T47D (cell line): ENCODE measurements at regions not wholly inside any gene's neighbourhood (a gene's known extent, or its start where the extent isn't known, plus 50 kb on each side); places are given as distances from the start of the nearest gene placed in this dataset.
A peak's percentile ranks its signal among the peaks of the same experiment; 100 is the strongest.
"Not testable (repeated sequence)": the region's sequence is repeated elsewhere in the genome, so short reads cannot be mapped to it uniquely, and the experiment has no call there.

Experiments used
- DNase-seq, 2 experiments: peaks; one replicate each; pipeline versions ENCODE4 v3.0.0 to v3.0.0-alpha.2; 2011 to 2012; ENCODE audit warnings: low read depth in 1 of 2, low spot score in 1 of 2
- JUND ChIP-seq: IDR thresholded peaks from 2 replicates; pipeline ENCODE4 v1.6.1; 2012; ENCODE audit warnings: low read depth
- in situ Hi-C: cut with HindIII; loops from 2 replicates; pipeline ENCODE4 v1.10.0; 2016; ENCODE audit warnings: low sequenced_read_pairs, low pct_unique_long_range_greater_than_20kb

DNA sequence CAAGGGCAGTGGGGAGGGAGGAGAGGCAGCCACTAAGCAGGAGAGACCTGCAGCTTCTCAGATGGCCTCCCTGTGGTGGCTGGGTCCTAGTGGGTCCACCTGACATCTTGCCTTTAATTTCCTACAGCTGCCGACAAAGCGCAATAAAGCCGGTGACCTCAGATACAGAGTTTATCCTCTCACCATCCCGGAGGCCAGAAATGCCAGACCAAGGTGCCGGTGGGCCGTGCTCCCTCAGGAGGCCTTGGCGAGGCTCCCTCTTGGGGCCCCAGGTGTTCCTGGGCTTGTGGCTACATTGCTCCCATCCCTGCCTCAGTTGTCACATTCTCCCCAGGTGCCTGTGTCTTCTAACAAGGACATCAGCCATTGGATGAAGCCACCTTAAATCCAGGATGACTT lies 103.0 kb downstream of the ADRA2C start:
- in situ Hi-C loops, result no loop called here
- no peak for DNase-seq
- TF ChIP-seq JUND, result no peak

DNA sequence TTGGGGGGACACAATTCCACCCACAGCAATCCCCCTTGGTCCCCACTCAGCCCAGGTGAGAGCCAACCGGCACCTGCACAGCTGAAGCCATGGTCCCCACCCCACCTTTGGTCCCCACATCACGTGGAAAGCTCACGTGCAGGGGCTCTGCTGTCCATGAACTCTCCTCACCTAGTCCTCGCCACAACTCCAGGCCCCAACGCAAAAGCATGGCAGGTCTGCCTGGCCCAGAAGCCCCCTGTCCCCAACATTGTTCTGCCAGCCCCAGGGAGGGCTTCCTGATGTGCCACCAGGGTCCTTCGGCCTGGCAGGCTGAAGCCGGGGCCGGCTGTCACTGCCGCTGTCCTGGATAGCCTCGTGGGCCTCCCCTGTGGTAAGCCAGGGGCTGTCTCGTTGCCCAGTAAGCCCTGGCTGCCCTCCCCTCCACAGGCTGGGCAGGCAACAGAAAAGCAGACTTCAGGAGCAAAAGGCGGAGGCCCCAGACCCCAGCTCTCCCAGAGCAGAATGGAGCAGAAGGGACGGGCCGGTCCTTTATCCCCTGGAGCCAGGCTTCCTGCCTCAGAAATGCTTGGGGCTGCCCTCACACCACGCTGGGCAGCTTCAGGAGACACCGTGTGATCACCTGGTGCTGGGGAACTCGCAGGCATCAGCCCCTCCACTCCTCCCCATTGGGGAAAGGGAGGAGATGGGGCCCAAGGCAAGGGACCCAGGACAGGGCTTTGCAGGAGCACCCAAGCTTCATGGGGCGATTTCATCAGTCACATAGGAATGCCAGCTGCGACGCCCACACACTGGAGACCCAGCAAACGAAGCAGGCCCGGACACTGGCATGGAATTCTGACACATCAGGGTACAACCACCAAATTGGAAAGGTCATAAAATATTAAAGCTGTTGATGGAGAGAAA lies 103.7 kb downstream of the ADRA2C start:
- DNase-seq, result no peak
- no peak for TF ChIP-seq JUND
- in situ Hi-C loops, result no loop called here

DNA sequence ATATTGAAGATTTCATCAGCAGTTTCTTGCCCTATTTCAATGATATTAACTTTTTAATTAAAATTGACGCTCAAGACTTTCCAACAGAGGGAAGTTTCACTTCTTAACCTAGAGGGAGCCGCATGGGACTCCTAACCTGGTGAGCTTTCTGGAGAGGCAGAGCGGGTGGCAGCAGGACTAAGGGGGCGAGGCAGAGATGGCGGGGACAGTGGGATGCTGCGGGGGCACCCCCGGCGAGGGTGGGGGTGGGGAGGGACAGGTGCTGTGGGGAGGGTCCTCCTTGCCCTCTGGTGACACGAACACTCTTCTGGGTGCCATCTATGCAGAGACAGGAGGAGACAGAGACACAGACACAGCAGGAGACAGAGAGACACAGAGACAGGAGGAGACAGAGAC lies 104.4 kb downstream of the ADRA2C start:
- no peak for DNase-seq
- in situ Hi-C loops, result no loop called here
- TF ChIP-seq JUND, result no peak

DNA sequence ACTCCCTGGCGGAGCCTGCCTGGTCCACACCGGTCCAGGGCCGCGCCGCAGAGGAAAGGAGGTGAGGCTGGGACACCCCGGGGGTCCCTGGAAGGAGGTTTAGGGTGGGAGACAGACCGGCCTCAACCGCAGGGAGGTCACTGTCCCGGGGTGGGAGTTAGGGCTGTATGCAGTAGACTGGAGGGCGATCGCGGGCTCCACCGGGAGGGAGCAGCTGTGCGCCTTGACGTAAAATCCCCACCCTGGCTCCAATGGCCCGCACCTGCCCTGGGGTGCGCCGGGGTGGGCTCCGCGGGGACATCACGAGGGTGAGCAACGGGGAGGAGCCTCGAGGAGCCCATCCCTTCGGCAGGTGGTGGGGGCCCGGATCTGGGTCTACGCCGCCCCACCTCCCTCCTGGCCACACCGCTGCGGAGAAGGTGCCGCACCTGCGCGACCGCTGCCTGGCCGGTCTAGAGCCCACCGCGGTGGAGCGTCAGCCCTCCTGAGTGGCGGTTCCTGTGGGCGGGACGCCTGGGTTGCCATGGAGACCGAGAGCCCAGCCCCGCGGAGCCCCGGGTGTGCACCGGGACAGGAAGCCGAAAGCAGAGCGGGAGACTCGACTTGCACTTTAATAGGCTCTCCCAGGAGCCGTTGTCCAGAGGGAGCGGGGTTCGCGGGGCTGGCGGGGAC lies 105.1 kb downstream of the ADRA2C start:
- no peak for TF ChIP-seq JUND
- in situ Hi-C loops, result no loop called here
- no peak for DNase-seq

DNA sequence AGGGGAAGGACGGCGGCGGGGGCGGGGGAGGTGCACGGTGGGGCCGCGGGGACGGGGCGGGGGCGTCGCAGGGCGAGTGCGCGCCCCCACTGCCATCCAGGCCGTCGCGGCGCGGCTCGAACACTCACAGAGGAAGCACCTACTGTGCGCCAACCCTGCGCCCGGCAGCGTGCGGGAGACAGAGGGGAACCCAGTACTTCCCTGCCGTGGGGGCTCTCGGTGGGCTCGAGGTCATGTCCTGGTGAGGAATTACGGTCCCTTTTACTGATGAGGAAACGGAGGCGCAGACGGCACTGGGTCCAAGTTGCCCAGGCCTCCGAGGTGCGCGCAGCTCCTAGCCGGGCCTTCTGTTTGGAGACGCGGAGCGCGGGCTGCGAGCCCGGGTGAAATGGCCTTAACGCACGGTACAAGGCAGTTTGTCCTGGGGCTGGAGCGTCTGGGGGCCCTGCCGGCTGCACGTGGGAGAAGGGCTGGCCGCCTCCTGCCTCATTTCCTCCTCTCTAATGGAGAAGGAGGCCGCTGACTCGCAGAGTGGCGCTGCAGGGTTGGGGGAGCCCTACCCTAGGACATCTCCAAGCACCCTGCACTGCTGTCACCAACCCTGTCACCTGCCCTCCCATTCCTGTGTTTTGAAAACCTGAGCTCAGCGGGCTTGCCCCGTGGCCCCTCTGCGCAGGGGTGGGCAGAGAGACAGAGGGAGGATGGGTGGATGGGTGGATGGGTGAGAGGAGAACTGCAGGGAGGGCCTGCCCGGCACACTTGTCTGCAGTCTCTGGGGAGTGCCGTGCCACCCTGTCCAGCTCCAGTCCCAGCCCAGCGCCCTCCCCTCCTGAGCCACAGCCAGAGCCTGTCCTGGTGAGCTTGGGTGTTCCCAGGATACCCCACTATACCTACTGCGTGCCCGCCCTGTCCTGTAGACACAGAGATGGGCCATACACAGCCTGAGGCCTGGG lies 106.0 kb downstream of the ADRA2C start:
- in situ Hi-C loops, result no loop called here
- DNase-seq, result no peak
- TF ChIP-seq JUND, result no peak

DNA sequence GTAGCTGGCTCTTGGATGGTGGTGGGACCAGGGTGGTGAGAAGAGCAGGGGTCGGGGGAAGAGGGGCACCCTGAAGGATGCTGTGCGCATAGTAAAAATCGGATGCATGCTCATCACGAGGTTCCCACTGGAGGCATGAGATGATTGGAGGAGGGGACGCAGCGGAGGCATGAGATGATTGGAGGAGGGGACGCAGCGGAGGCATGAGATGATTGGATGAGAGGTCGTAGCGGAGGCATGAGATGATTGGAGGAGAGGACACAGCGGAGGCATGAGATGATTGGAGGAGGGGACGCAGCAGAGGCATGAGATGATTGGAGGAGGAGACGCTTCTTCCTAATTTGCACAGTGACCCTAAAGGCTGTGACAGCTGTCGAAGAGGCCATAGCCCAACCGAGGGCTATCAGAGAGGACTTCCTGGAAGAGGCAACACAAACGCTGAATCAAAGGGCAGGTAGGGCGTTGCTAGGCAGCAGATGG lies 106.7 kb downstream of the ADRA2C start:
- DNase-seq, result no peak
- TF ChIP-seq JUND, result no peak
- in situ Hi-C loops, result no loop called here

DNA sequence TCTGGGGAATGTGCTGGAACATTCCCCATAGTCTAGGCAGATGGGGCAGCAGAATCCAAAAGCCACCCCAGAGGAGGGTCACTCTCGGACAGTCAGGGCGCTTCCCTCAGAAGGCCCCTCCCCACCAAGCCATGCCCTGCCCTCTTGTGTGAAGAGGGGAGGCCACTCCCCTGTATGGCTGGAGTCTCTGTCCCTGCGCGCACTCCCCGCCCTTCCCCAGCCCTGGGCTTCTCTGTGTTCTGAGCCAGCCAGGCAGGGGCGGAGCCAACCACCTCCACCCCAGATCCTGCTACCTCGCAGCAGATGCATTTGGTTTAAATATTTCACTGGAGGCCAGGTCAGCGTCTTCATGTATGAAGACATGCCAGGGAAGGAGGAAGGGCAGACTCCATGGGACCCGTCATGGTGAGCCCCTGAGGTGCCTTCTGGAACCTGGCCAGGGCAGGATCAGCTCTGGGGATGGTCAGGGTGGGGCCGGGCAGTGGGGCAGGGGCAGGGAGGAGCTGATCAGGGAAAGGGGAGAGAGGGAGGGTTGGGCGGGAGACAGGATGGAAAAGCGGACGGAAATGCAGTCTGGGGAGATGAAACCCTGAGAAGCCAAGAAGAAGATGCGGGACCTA lies 107.3 kb downstream of the ADRA2C start:
- in situ Hi-C loops, result no loop called here
- TF ChIP-seq JUND, result no peak
- peak in 1 of 2 experiments; percentile 54 for DNase-seq

DNA sequence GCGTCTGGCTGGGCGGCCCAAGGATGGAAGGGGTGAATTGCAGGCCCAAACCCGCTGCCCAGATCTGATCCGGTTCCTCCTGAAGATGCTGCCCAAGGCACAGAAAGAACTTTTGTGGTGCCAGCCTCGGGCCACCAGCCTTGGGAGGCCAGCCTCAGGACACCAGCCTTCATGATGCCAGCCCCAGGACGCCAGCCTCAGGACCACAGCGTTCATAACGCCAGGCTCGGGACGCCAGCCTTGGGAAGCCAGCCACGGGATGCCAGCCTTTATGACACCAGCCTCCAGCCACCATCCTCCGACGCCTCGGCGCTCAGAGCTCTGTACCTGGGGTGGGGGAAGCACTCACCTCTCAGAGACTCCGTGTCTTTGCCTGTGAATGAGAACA lies 107.8 kb downstream of the ADRA2C start:
- no peak for DNase-seq
- TF ChIP-seq JUND, result no peak
- in situ Hi-C loops, result no loop called here

DNA sequence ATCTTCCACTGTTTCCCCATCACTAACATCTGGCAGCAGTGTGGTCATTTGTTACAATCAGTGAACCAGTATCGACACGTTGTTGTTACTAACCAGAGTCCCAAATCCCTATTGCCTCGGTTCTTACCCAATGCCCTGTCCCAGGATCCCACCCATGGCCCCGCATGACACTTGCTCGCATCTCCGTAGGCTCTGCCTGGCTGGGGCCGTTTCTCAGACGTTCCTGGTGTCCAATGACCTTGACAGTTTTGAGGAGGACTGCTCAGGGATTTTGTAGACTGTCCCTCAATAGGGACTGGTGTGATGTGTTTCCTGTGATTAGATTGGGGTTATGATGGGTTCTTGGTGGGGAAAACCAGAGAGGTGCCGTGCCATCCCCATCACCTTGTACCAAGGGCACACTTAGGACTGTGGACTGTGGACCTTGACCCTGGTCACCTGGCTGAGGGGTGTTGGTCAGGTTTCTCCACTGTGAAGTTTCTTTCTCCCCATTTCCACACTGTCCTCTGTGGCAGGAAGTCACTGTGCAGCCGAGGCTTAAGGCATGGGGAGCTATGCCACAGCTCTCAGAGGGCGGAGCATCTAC lies 108.4 kb downstream of the ADRA2C start:
- no peak for DNase-seq
- in situ Hi-C loops, result no loop called here
- no peak for TF ChIP-seq JUND

DNA sequence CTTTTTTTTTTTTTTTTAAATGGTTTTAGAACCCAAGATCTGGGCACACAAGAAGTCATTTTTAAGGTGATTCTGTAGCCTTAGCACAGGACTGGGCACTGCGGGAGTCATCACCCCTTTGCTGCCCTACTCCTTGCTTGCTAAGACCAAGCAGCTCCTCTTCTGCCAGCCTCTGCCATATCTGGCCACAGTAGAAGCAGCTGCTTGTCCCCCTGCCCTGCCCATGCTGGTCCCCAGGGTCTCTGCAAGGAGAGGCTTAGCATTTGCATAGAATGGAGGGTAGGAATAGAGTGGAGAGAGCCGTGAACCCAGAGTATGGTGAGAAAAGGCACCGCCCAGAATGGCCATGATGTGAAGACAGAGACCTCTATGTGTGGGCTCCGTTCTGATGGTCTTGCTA lies 109.3 kb downstream of the ADRA2C start:
- no peak for DNase-seq
- in situ Hi-C loops, result no loop called here
- TF ChIP-seq JUND, result no peak

DNA sequence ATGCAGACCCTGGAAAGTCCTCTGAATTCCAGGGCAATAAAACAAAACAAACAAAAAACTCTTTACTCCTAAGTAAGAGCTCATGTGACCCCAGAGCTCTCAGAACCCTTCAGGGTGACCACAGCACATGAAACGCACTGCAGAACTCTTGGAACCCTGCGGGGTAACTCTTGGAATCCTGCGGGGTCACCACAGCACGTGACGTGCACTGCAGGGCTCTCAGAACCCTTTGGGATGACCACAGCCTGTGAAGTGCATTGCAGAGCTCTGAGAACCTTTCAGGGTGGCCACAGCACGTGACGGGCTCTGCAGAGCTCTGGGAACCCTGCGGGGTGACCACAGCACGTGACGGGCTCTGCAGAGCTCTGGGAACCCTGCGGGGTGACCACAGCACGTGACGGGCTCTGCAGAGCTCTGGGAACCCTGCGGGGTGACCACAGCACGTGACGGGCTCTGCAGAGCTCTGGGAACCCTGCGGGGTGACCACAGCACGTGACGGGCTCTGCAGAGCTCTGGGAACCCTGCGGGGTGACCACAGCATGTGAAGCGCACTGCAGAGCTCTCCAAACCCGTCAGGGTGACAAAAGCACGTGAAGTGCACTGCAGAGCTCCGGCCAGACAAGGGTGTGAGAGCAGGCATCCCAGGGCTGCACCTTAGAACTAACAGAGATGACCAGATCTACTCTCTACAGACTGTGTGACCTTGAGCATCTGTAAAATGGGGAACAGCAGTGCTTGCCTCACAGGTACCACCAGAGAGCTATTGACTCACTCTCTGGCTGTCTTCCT lies 110.1 kb downstream of the ADRA2C start:
- in situ Hi-C loops, DNase-seq: not testable (repeated sequence)
